Kidney (tissue), 13 donors: ENCODE measurements at regions not wholly inside any gene's neighbourhood (a gene's known extent, or its start where the extent isn't known, plus 50 kb on each side); places are given as distances from the start of the nearest gene placed in this dataset.

Experiments used
- DNase-seq, 5 donors: peaks; one replicate each; pipeline ENCODE4 v3.0.0-alpha.2; 2013 to 2020
- FAIRE-seq: peaks from 2 replicates; lab custom pipeline; 2012; peaks lifted over from hg19 to GRCh38; lab: Jason Lieb, UNC
- H3K27ac ChIP-seq, 2 donors: one replicate each; pipeline ENCODE4 v1.7.0; 2013; ENCODE audit warnings: low read depth in 2 of 2, low read length in 2 of 2, inconsistent platforms in 1 of 2
- H3K27me3 ChIP-seq: one replicate; pipeline ENCODE4 v1.7.1; 2013; ENCODE audit warnings: low read length, inconsistent platforms; ENCODE audit not compliant: control insufficient read depth, insufficient read depth
- H3K36me3 ChIP-seq, 3 donors: one replicate each; pipeline versions ENCODE4 v1.7.0 to v1.7.1; 2013; ENCODE audit warnings: low read length in 3 of 3, control low read depth in 1 of 3, inconsistent platforms in 1 of 3; ENCODE audit not compliant: insufficient read depth in 3 of 3, control insufficient read depth in 2 of 3
- H3K4me1 ChIP-seq, 3 donors: one replicate each; pipeline versions ENCODE4 v1.7.0 to v1.7.1; 2013; ENCODE audit warnings: low read length in 3 of 3, inconsistent platforms in 1 of 3, low read depth in 1 of 3; ENCODE audit not compliant: control insufficient read depth in 2 of 3, insufficient read depth in 2 of 3
- H3K4me3 ChIP-seq, 3 donors: one replicate each; pipeline versions ENCODE4 v1.7.0 to v1.8.1; 2013; ENCODE audit warnings: low read length in 3 of 3, control low read depth in 1 of 3, inconsistent platforms in 1 of 3
- H3K9ac ChIP-seq, 3 donors: one replicate each; pipeline versions ENCODE4 v1.7.0 to v1.7.1; 2013; ENCODE audit warnings: low read length in 3 of 3, control low read depth in 1 of 3, inconsistent platforms in 1 of 3
- H3K9me3 ChIP-seq, 3 donors: one replicate each; pipeline versions ENCODE4 v1.7.0 to v1.7.1; 2013; ENCODE audit warnings: low read length in 3 of 3, control low read depth in 1 of 3, inconsistent platforms in 1 of 3; ENCODE audit not compliant: control insufficient read depth in 2 of 3, insufficient read depth in 1 of 3
- intact Hi-C: fragments of 100-400 bp; cut with DNase I; formaldehyde crosslinking; loops from one replicate; pipeline ENCODE4 v1.11.1; 2022
- TF ChIP-seq, protein P1 (sequence below): IDR thresholded peaks from 3 replicates; pipeline ENCODE4 v1.5.1; 2012; ENCODE audit warnings: mild to moderate bottlenecking, moderate library complexity, borderline replicate concordance; ENCODE audit not compliant: insufficient read depth; ENCODE audit errors: extremely low read depth
- donor health status: control.
- donor health status: control.
- donor health status: control.
- donor health status: control.
- donor health status: control.
- donor health status: DM: yes; HTN: yes; CAD: no.
- donor health status: Normal renal cell carcinoma (clear cell type).

DNA sequence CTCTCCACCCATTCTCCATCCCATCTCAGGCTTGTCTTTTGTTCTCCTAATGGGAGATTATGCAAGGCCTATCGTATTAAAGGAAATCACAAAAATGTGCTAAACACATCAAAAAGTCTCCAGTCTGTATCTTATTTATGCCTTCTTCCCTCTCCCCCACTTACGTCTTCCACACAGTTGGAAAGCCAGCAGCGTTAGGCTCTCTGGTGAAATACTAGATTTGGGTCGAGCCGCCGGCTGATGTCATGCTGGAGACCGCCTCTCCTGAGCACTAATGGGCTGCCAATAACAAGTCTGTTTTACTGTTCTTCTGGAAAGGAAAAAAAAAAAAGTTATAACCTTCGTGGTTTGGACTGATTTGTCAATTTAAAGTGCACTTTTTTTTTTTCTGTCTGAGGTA, 182.7 kb upstream of the SIX2 start:
- no peaks in the 10 kb centered on the region for H3K27me3 ChIP-seq
- DNase-seq (peak in 2 of 5 donors; percentile 45 to 60), FAIRE-seq (no peak)
- no peaks in the 10 kb centered on the region for H3K4me1 ChIP-seq
- no peaks in the 10 kb centered on the region for H3K36me3 ChIP-seq
- intact Hi-C loops = no loop called here
- TF ChIP-seq, protein P1, sequence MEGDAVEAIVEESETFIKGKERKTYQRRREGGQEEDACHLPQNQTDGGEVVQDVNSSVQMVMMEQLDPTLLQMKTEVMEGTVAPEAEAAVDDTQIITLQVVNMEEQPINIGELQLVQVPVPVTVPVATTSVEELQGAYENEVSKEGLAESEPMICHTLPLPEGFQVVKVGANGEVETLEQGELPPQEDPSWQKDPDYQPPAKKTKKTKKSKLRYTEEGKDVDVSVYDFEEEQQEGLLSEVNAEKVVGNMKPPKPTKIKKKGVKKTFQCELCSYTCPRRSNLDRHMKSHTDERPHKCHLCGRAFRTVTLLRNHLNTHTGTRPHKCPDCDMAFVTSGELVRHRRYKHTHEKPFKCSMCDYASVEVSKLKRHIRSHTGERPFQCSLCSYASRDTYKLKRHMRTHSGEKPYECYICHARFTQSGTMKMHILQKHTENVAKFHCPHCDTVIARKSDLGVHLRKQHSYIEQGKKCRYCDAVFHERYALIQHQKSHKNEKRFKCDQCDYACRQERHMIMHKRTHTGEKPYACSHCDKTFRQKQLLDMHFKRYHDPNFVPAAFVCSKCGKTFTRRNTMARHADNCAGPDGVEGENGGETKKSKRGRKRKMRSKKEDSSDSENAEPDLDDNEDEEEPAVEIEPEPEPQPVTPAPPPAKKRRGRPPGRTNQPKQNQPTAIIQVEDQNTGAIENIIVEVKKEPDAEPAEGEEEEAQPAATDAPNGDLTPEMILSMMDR = no peak
- H3K4me3 ChIP-seq = no peak overlapping the region
- H3K9ac ChIP-seq = no peak overlapping the region
- H3K9me3 ChIP-seq = no peaks in the 10 kb centered on the region
- no peak overlapping the region for H3K27ac ChIP-seq

DNA sequence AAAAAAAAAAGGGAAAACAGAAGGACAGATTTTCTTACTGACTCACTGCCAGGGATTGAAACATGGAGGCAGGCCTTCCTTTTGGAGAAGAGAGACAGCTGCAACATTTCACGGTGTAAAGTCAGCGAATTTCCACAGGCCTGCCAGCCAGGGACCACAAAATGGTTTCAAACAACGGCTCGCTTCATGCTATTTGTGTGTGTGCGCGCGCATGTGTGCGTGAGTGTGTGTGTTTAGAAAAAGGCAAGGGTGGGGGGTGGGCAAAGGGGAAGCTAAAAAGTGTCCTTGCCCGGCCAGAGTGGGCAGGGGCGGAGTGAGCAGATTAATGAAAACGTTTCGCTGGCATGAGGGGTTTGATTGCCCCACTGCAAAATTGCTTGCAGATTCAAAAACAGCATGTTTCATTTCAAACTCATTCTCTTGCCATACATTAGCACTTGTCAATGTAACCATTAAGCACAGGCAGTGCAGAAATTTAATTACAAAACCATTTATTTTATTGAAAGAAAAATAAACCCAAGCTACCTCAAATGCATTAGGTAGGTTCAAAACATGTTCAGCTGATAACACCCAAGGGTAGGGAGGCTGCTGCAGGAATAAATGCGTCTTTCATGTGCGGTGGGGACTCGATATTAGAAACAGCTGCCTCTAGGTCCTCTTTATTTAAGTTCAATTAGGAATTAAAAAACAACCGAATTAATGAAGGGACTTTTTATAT, 182.1 kb upstream of the SIX2 start:
- Histone ChIP-seq H3K9ac (no peak overlapping the region), H3K4me1 (no peaks in the 10 kb centered on the region), H3K9me3 (no peaks in the 10 kb centered on the region), H3K36me3 (no peaks in the 10 kb centered on the region), H3K4me3 (no peak overlapping the region), H3K27ac (no peak overlapping the region), H3K27me3 (no peaks in the 10 kb centered on the region)
- intact Hi-C loops = no loop called here
- DNase-seq = peak in 1 of 5 donors; percentile 57
- no peak for FAIRE-seq
- TF ChIP-seq, protein P1 = no peak

DNA sequence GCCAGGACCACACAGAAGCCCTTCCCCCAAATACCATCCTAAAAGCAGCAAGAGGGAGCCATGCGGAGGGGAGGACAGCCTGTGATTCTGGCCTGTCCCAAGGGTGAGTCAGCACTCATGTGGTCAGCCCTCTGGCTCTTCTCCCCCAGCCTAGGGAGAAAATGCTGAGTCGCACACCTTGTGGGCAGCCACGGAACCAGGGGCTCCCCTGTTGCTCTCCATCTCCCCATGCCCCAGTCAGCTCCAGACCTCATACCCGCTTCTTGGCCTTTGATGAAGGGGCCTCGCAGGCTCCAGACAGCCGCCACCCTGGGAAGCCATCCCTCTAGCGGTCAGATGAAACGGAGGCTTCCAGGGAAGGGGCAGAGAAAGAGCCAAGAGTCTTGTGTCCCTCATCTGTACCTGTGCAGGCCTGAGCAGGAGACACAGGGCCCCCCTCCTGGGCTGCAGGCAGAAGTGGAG, 181.3 kb upstream of the SIX2 start:
- no peak for FAIRE-seq
- TF ChIP-seq, protein P1 = no peak

More for the DNA sequence above, 181.3 kb upstream of the SIX2 start:
- H3K4me1 ChIP-seq = no peaks in the 10 kb centered on the region
- H3K27me3 ChIP-seq = no peaks in the 10 kb centered on the region
- H3K36me3 ChIP-seq = no peaks in the 10 kb centered on the region
- no peak overlapping the region for H3K4me3 ChIP-seq
- intact Hi-C loops = no loop called here
- no peaks in the 10 kb centered on the region for H3K9me3 ChIP-seq
- DNase-seq = no peak
- no peak overlapping the region for H3K9ac ChIP-seq
- H3K27ac ChIP-seq = no peak overlapping the region
